ENCODE measurements at regions not wholly inside any gene's neighbourhood (a gene's known extent, or its start where the extent isn't known, plus 50 kb on each side); places are given as distances from the start of the nearest gene placed in this dataset.
"Not testable (repeated sequence)": the region's sequence is repeated elsewhere in the genome, so short reads cannot be mapped to it uniquely, and the experiment has no call there.

- Histone ChIP-seq H3K36me3 (replicated peaks) (no peaks in the 10 kb centered on the region), H3K27me3 (replicated peaks) (no peaks in the 10 kb centered on the region), H3K4me3 (ENCODE audit: low read depth, low read length) (no peak overlapping the region), H3K27ac (no peak overlapping the region)
- DNase-seq, result no peak
- TF ChIP-seq CTCF (IDR thresholded peaks at IDR 0.05; ENCODE audit: low read depth, low read length, missing control alignments), result no peak
- in situ Hi-C loops (cut with HindIII; ENCODE audit: low pct_ligation_motif_present, low sequenced_read_pairs), result no loop called here
Measured at GRCh38 chr1:29801561-29801973, 565.2 kb downstream of the PTPRU start.

GRCh38 chr1:29801003-29801402 is 564.7 kb downstream of the PTPRU start:
- Histone ChIP-seq H3K27ac (no peak overlapping the region), H3K4me3 (ENCODE audit: low read depth, low read length) (no peak overlapping the region)

GRCh38 chr1:29800522-29800956 is 564.2 kb downstream of the PTPRU start:
- in situ Hi-C loops (cut with HindIII; ENCODE audit: low pct_ligation_motif_present, low sequenced_read_pairs), result no loop called here
- no peak for TF ChIP-seq CTCF (IDR thresholded peaks at IDR 0.05; ENCODE audit: low read depth, low read length, missing control alignments)
- no peak for DNase-seq
- H3K4me3 ChIP-seq (ENCODE audit: low read depth, low read length), result no peak overlapping the region
- no peaks in the 10 kb centered on the region for H3K27me3 ChIP-seq (replicated peaks)
- H3K27ac ChIP-seq, result no peak overlapping the region
- H3K36me3 ChIP-seq (replicated peaks), result no peaks in the 10 kb centered on the region

More at GRCh38 chr1:29801003-29801402, 564.7 kb downstream of the PTPRU start:
- DNase-seq, result no peak
- H3K36me3 ChIP-seq (replicated peaks), result no peaks in the 10 kb centered on the region
- in situ Hi-C loops (cut with HindIII; ENCODE audit: low pct_ligation_motif_present, low sequenced_read_pairs), result no loop called here
- H3K27me3 ChIP-seq (replicated peaks), result no peaks in the 10 kb centered on the region
- TF ChIP-seq CTCF (IDR thresholded peaks at IDR 0.05; ENCODE audit: low read depth, low read length, missing control alignments), result no peak

- Histone ChIP-seq H3K27me3 (replicated peaks) (no peaks in the 10 kb centered on the region), H3K4me3 (ENCODE audit: low read depth, low read length) (no peak overlapping the region)
Measured at GRCh38 chr1:29800120-29800519, 563.8 kb downstream of the PTPRU start.

GRCh38 chr1:29798699-29799566 is 562.6 kb downstream of the PTPRU start:
- Histone ChIP-seq H3K27me3 (replicated peaks) (no peaks in the 10 kb centered on the region), H3K27ac (no peak overlapping the region), H3K36me3 (replicated peaks) (no peaks in the 10 kb centered on the region), H3K4me3 (ENCODE audit: low read depth, low read length) (no peak overlapping the region)
- in situ Hi-C loops (cut with HindIII; ENCODE audit: low pct_ligation_motif_present, low sequenced_read_pairs), result no loop called here
- DNase-seq, result no peak
- TF ChIP-seq CTCF (IDR thresholded peaks at IDR 0.05; ENCODE audit: low read depth, low read length, missing control alignments), result no peak

More at GRCh38 chr1:29800120-29800519, 563.8 kb downstream of the PTPRU start:
- in situ Hi-C loops (cut with HindIII; ENCODE audit: low pct_ligation_motif_present, low sequenced_read_pairs), result no loop called here
- Histone ChIP-seq H3K27ac (no peak overlapping the region), H3K36me3 (replicated peaks) (no peaks in the 10 kb centered on the region)
- TF ChIP-seq CTCF (IDR thresholded peaks at IDR 0.05; ENCODE audit: low read depth, low read length, missing control alignments), result no peak
- no peak for DNase-seq

GRCh38 chr1:29797125-29797524 is 560.8 kb downstream of the PTPRU start:
- H3K4me3 ChIP-seq (ENCODE audit: low read depth, low read length); H3K36me3 ChIP-seq (replicated peaks); DNase-seq; H3K27ac ChIP-seq; H3K27me3 ChIP-seq (replicated peaks); in situ Hi-C loops (cut with HindIII; ENCODE audit: low pct_ligation_motif_present, low sequenced_read_pairs): not testable (repeated sequence)

GRCh38 chr1:29795965-29796364 is 559.6 kb downstream of the PTPRU start:
- in situ Hi-C loops (cut with HindIII; ENCODE audit: low pct_ligation_motif_present, low sequenced_read_pairs); H3K36me3 ChIP-seq (replicated peaks); DNase-seq; H3K27ac ChIP-seq; H3K27me3 ChIP-seq (replicated peaks); H3K4me3 ChIP-seq (ENCODE audit: low read depth, low read length): not testable (repeated sequence)
